ENCODE measurements at regions not wholly inside any gene's neighbourhood (a gene's known extent, or its start where the extent isn't known, plus 50 kb on each side); places are given as distances from the start of the nearest gene placed in this dataset.

DNA sequence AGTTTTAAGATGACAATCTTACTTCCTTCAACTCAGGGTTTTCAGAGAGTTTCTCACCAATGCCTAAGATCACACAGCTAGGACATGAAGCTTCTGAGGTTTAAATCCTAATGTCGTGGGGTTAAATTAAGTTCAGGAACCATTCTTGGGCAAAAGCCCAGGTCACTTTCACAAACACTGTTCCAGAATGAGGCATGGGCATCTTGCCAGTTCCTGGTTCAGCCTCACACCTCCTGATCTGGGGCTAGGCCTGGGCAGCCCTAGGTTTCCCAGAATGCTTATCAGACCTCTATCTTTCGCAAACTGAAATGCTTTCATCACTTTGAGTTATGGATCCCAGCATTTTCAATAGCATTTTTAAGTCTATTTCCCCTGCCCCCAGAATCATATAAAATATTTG, 224.8 kb upstream of the EDA2R start:
- H3K79me1 ChIP-seq (ENCODE audit: low read depth in 1 of 2, low read length in 2 of 2) = no peaks in the 10 kb centered on the region
- ChIA-PET CTCF (no interaction called here), POLR2A (ENCODE audit: unreplicated experiment) (no interaction called here)
- H3K9me3 ChIP-seq (ENCODE audit: control insufficient read depth, insufficient read depth, low read length) = peaks cover 3% of the 10 kb centered on the region; the same call in 1 of the 2 replicates
- WGBS, 2 experiments (ENCODE audit: extremely low coverage in 2 of 2, insufficient read length in 1 of 2) = no CpG with 5 or more reads among the region's 2 CpGs
- no peak overlapping the region for H3K4me2 ChIP-seq (ENCODE audit: low read depth, low read length)
- no peaks in the 10 kb centered on the region for H4K20me1 ChIP-seq (ENCODE audit: insufficient read depth, low read length)
- no TSS peak for BruUV-seq (replicated peaks)
- intact Hi-C loops (cut with micrococcal nuclease) = no loop called here
- no peak overlapping the region for H3K9ac ChIP-seq (ENCODE audit: low read depth, low read length)
- no peak overlapping the region for H4K8ac ChIP-seq (ENCODE audit: low read depth in 2 of 2, low read length in 2 of 2)
- no peak overlapping the region for H2AFZ ChIP-seq (replicated peaks; ENCODE audit: low read length, poor library complexity)
- TF ChIP-seq, protein P1, sequence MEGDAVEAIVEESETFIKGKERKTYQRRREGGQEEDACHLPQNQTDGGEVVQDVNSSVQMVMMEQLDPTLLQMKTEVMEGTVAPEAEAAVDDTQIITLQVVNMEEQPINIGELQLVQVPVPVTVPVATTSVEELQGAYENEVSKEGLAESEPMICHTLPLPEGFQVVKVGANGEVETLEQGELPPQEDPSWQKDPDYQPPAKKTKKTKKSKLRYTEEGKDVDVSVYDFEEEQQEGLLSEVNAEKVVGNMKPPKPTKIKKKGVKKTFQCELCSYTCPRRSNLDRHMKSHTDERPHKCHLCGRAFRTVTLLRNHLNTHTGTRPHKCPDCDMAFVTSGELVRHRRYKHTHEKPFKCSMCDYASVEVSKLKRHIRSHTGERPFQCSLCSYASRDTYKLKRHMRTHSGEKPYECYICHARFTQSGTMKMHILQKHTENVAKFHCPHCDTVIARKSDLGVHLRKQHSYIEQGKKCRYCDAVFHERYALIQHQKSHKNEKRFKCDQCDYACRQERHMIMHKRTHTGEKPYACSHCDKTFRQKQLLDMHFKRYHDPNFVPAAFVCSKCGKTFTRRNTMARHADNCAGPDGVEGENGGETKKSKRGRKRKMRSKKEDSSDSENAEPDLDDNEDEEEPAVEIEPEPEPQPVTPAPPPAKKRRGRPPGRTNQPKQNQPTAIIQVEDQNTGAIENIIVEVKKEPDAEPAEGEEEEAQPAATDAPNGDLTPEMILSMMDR (conservative IDR thresholded peaks at IDR 0.05; ENCODE audit: low read depth, low read length) = no peak
- TF ChIP-seq MAZ (IDR thresholded peaks at IDR 0.05; ENCODE audit: borderline replicate concordance, low read depth, low read length) (no peak), POLR2A (IDR thresholded peaks at IDR 0.05; ENCODE audit: low read depth, low read length) (no peak), SMC3 (IDR thresholded peaks at IDR 0.05; ENCODE audit: low read depth, low read length) (no peak), MXI1 (IDR thresholded peaks at IDR 0.05; ENCODE audit: borderline replicate concordance, low read depth, low read length) (no peak), RAD21 (IDR thresholded peaks at IDR 0.05; ENCODE audit: low read length) (no peak)
- no peak for ATAC-seq (ENCODE audit: low read depth)
- H3K27me3 ChIP-seq (ENCODE audit: control insufficient read depth, insufficient read depth, low read length) = no peaks in the 10 kb centered on the region; the same call in 1 of the 2 replicates
- H3K56ac ChIP-seq (ENCODE audit: extremely low read depth, insufficient read depth, low read length) = no peak overlapping the region
- H3K18ac ChIP-seq (ENCODE audit: low read depth, low read length) = no peak overlapping the region
- H2AK9ac ChIP-seq (replicated peaks; ENCODE audit: low read depth, low read length, poor library complexity) = no peak overlapping the region
- in situ Hi-C loops (cut with MboI; ENCODE audit: low sequenced_read_pairs) = no loop called here
- H3K9me1 ChIP-seq (ENCODE audit: insufficient read depth, low read length) = no peaks in the 10 kb centered on the region
- H3K27ac ChIP-seq (ENCODE audit: insufficient read depth, low read length) = no peak overlapping the region
- H2BK15ac ChIP-seq (ENCODE audit: low read depth, low read length) = no peak overlapping the region
- no peak overlapping the region for H3K4ac ChIP-seq (ENCODE audit: low read depth, low read length)
- no peak overlapping the region for H4K91ac ChIP-seq (ENCODE audit: insufficient read depth, low read depth, low read length)
- H3K36me3 ChIP-seq (ENCODE audit: control insufficient read depth, insufficient read depth, low read length) = no peaks in the 10 kb centered on the region
- H3K4me1 ChIP-seq (ENCODE audit: control insufficient read depth, insufficient read depth, low read length) = no peaks in the 10 kb centered on the region
- no peak overlapping the region for H3K14ac ChIP-seq (replicated peaks; ENCODE audit: low read depth, low read length)
- dilution Hi-C loops (cut with HindIII; ENCODE audit: low sequenced_read_pairs, unreplicated experiment) = no loop called here
- no peak for DNase-seq
- no peak overlapping the region for H2AK5ac ChIP-seq (ENCODE audit: low read depth, low read length)
- H3K23ac ChIP-seq (ENCODE audit: low read depth, low read length) = no peak overlapping the region
- H2BK5ac ChIP-seq (ENCODE audit: low read depth, low read length, poor library complexity, severe bottlenecking) = no peak overlapping the region
- H2BK20ac ChIP-seq (ENCODE audit: low read depth, low read length) = no peak overlapping the region
- H2BK120ac ChIP-seq (ENCODE audit: low read depth, low read length) = no peak overlapping the region
- H3K4me3 ChIP-seq (ENCODE audit: insufficient read depth, low read depth, low read length) = no peak overlapping the region
- H4K5ac ChIP-seq (ENCODE audit: low read depth, low read length) = no peak overlapping the region
